NB4 (cell line): ENCODE measurements at regions not wholly inside any gene's neighbourhood (a gene's known extent, or its start where the extent isn't known, plus 50 kb on each side); places are given as distances from the start of the nearest gene placed in this dataset.

ENCODE experiments used
- MAX ChIP-seq: IDR thresholded peaks from 2 replicates; pipeline ENCODE4 v1.6.1; 2011; ENCODE audit warnings: low read depth, low read length
- POLR2A ChIP-seq: IDR thresholded peaks from 2 replicates; pipeline ENCODE4 v1.6.1; 2011; ENCODE audit warnings: mild to moderate bottlenecking; ENCODE audit not compliant: insufficient read length; ENCODE audit errors: extremely low read depth
- TF ChIP-seq, protein P1 (sequence below): IDR thresholded peaks from one replicate; pipeline ENCODE4 v1.5.1; 2012; ENCODE audit warnings: low read depth, low read length

- TF ChIP-seq, protein P1, sequence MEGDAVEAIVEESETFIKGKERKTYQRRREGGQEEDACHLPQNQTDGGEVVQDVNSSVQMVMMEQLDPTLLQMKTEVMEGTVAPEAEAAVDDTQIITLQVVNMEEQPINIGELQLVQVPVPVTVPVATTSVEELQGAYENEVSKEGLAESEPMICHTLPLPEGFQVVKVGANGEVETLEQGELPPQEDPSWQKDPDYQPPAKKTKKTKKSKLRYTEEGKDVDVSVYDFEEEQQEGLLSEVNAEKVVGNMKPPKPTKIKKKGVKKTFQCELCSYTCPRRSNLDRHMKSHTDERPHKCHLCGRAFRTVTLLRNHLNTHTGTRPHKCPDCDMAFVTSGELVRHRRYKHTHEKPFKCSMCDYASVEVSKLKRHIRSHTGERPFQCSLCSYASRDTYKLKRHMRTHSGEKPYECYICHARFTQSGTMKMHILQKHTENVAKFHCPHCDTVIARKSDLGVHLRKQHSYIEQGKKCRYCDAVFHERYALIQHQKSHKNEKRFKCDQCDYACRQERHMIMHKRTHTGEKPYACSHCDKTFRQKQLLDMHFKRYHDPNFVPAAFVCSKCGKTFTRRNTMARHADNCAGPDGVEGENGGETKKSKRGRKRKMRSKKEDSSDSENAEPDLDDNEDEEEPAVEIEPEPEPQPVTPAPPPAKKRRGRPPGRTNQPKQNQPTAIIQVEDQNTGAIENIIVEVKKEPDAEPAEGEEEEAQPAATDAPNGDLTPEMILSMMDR, result no peak
- TF ChIP-seq POLR2A (no peak), MAX (no peak)
Observed at GRCh38 chr5:104890767-104891166, 1328.2 kb upstream of the NUDT12 start.
